Kidney (tissue), 13 donors: ENCODE measurements at regions not wholly inside any gene's neighbourhood (a gene's known extent, or its start where the extent isn't known, plus 50 kb on each side); places are given as distances from the start of the nearest gene placed in this dataset.
A peak's percentile ranks its signal among the peaks of the same experiment; 100 is the strongest.

Experiments used
- DNase-seq, 5 donors: peaks; one replicate each; pipeline ENCODE4 v3.0.0-alpha.2; 2013 to 2020
- FAIRE-seq: peaks from 2 replicates; lab custom pipeline; 2012; peaks lifted over from hg19 to GRCh38; lab: Jason Lieb, UNC
- H3K27ac ChIP-seq, 2 donors: one replicate each; pipeline ENCODE4 v1.7.0; 2013; ENCODE audit warnings: low read depth in 2 of 2, low read length in 2 of 2, inconsistent platforms in 1 of 2
- H3K27me3 ChIP-seq: one replicate; pipeline ENCODE4 v1.7.1; 2013; ENCODE audit warnings: low read length, inconsistent platforms; ENCODE audit not compliant: control insufficient read depth, insufficient read depth
- H3K36me3 ChIP-seq, 3 donors: one replicate each; pipeline versions ENCODE4 v1.7.0 to v1.7.1; 2013; ENCODE audit warnings: low read length in 3 of 3, control low read depth in 1 of 3, inconsistent platforms in 1 of 3; ENCODE audit not compliant: insufficient read depth in 3 of 3, control insufficient read depth in 2 of 3
- H3K4me1 ChIP-seq, 3 donors: one replicate each; pipeline versions ENCODE4 v1.7.0 to v1.7.1; 2013; ENCODE audit warnings: low read length in 3 of 3, inconsistent platforms in 1 of 3, low read depth in 1 of 3; ENCODE audit not compliant: control insufficient read depth in 2 of 3, insufficient read depth in 2 of 3
- H3K4me3 ChIP-seq, 3 donors: one replicate each; pipeline versions ENCODE4 v1.7.0 to v1.8.1; 2013; ENCODE audit warnings: low read length in 3 of 3, control low read depth in 1 of 3, inconsistent platforms in 1 of 3
- H3K9ac ChIP-seq, 3 donors: one replicate each; pipeline versions ENCODE4 v1.7.0 to v1.7.1; 2013; ENCODE audit warnings: low read length in 3 of 3, control low read depth in 1 of 3, inconsistent platforms in 1 of 3
- H3K9me3 ChIP-seq, 3 donors: one replicate each; pipeline versions ENCODE4 v1.7.0 to v1.7.1; 2013; ENCODE audit warnings: low read length in 3 of 3, control low read depth in 1 of 3, inconsistent platforms in 1 of 3; ENCODE audit not compliant: control insufficient read depth in 2 of 3, insufficient read depth in 1 of 3
- CTCF ChIP-seq: IDR thresholded peaks from 3 replicates; pipeline ENCODE4 v1.5.1; 2012; ENCODE audit warnings: mild to moderate bottlenecking, moderate library complexity, borderline replicate concordance; ENCODE audit not compliant: insufficient read depth; ENCODE audit errors: extremely low read depth
- intact Hi-C: fragments of 100-400 bp; cut with DNase I; formaldehyde crosslinking; loops from one replicate; pipeline ENCODE4 v1.11.1; 2022
- donor health status: control.
- donor health status: control.
- donor health status: control.
- donor health status: control.
- donor health status: control.
- donor health status: DM: yes; HTN: yes; CAD: no.
- donor health status: Normal renal cell carcinoma (clear cell type).

- FAIRE-seq, result no peak
- Histone ChIP-seq H3K9me3 (no peaks in the 10 kb centered on the region), H3K9ac (no peak overlapping the region), H3K27ac (no peak overlapping the region), H3K36me3 (no peaks in the 10 kb centered on the region), H3K27me3 (no peaks in the 10 kb centered on the region), H3K4me1 (peaks cover 0 to 2% (median 0%) of the 10 kb centered on the region in 3 donors), H3K4me3 (no peak overlapping the region)
- DNase-seq, result peak in 4 of 5 donors; percentile 58 to 82 (median 72)
- no peak for TF ChIP-seq CTCF
- intact Hi-C loops, result no loop called here
These were observed 214.5 kb downstream of the SOX4 start for GRCh38 chr6:21808045-21808470.

GRCh38 chr6:21808551-21809242, 215.1 kb downstream of the SOX4 start:
- Histone ChIP-seq H3K36me3 (no peaks in the 10 kb centered on the region), H3K4me3 (no peak overlapping the region), H3K27ac (no peak overlapping the region), H3K9ac (no peak overlapping the region), H3K9me3 (no peaks in the 10 kb centered on the region), H3K27me3 (no peaks in the 10 kb centered on the region), H3K4me1 (peaks cover 0 to 2% (median 0%) of the 10 kb centered on the region in 3 donors)
- TF ChIP-seq CTCF, result no peak
- DNase-seq, result peak in 3 of 5 donors; percentile 39 to 85 (median 78)
- no peak for FAIRE-seq
- intact Hi-C loops, result no loop called here

GRCh38 chr6:21811484-21811883, 217.9 kb downstream of the SOX4 start:
- Histone ChIP-seq H3K36me3 (no peaks in the 10 kb centered on the region), H3K9ac (no peak overlapping the region), H3K27ac (no peak overlapping the region), H3K9me3 (no peaks in the 10 kb centered on the region), H3K27me3 (no peaks in the 10 kb centered on the region), H3K4me3 (no peak overlapping the region), H3K4me1 (peaks cover 0 to 3% (median 2%) of the 10 kb centered on the region in 3 donors)
- no peak for TF ChIP-seq CTCF
- intact Hi-C loops, result no loop called here
- DNase-seq (no peak), FAIRE-seq (no peak)
